Smooth muscle cell (in vitro differentiated cells): ENCODE measurements at regions not wholly inside any gene's neighbourhood (a gene's known extent, or its start where the extent isn't known, plus 50 kb on each side); places are given as distances from the start of the nearest gene placed in this dataset.

ENCODE experiments used
- DNase-seq: peaks from one replicate; lab custom pipeline; 2025; ENCODE audit not compliant: unreplicated experiment; lab: John Stamatoyannopoulos, UW
- H2AFZ ChIP-seq: fragments of 200-600 bp; sonication (generic); 2 replicates; pipeline ENCODE4 v1.6.0; 2016; ENCODE audit warnings: antibody characterized with exemption, low read depth, mild to moderate bottlenecking
- H3F3A ChIP-seq: fragments of 200-600 bp; sonication (generic); 2 replicates; pipeline ENCODE4 v1.6.0; 2017; ENCODE audit warnings: antibody characterized with exemption, low read depth
- H3K27ac ChIP-seq: fragments of 200-600 bp; sonication (generic); 2 replicates; pipeline ENCODE4 v1.5.1; 2016; ENCODE audit warnings: low read depth, mild to moderate bottlenecking
- H3K27me3 ChIP-seq: fragments of 200-600 bp; sonication (generic); 2 replicates; pipeline ENCODE4 v1.6.1; 2016; ENCODE audit warnings: low read depth, mild to moderate bottlenecking
- H3K36me3 ChIP-seq: fragments of 200-600 bp; sonication (generic); 2 replicates; pipeline ENCODE4 v1.5.1; 2016; ENCODE audit warnings: low read depth
- H3K4me1 ChIP-seq: fragments of 200-600 bp; sonication (generic); 2 replicates; pipeline ENCODE4 v1.5.1; 2016; ENCODE audit warnings: low read depth
- H3K4me2 ChIP-seq: fragments of 200-600 bp; sonication (generic); 2 replicates; pipeline ENCODE4 v1.6.0; 2016; ENCODE audit warnings: mild to moderate bottlenecking
- H3K4me3 ChIP-seq: fragments of 200-600 bp; sonication (generic); 2 replicates; pipeline ENCODE4 v1.5.1; 2016; ENCODE audit warnings: mild to moderate bottlenecking
- H3K79me2 ChIP-seq: fragments of 200-600 bp; sonication (generic); 2 replicates; pipeline ENCODE4 v1.6.0; 2016; ENCODE audit warnings: low read depth, mild to moderate bottlenecking
- H3K9ac ChIP-seq: fragments of 200-600 bp; sonication (generic); 2 replicates; pipeline ENCODE4 v1.6.0; 2016; ENCODE audit warnings: low read depth
- H3K9me3 ChIP-seq: fragments of 200-600 bp; sonication (generic); replicated peaks from 2 replicates; pipeline ENCODE4 v1.5.1; 2016; ENCODE audit warnings: low read depth
- H4K20me1 ChIP-seq: fragments of 200-600 bp; sonication (generic); 2 replicates; pipeline ENCODE4 v1.6.0; 2016; ENCODE audit warnings: low read depth
- CTCF ChIP-seq: fragments of 200-600 bp; sonication (generic); IDR thresholded peaks from 2 replicates; pipeline ENCODE4 v1.5.1; 2017; ENCODE audit warnings: borderline replicate concordance, mild to moderate bottlenecking, antibody characterized with exemption; ENCODE audit not compliant: insufficient read depth, poor library complexity, severe bottlenecking
- WGBS: methylation state at CpG from one replicate; pipeline ENCODE4 v1.1.7; 2016; ENCODE audit warnings: low lambda C conversion rate; 5-methylcytosine and 5-hydroxymethylcytosine counted together

- H3K9me3 ChIP-seq = no peaks in the 10 kb centered on the region
- H3K36me3 ChIP-seq = no peaks in the 10 kb centered on the region
- DNase-seq = no peak
- no peaks in the 10 kb centered on the region for H3K4me1 ChIP-seq
- no peak overlapping the region for H3K9ac ChIP-seq
- no peak overlapping the region for H3K27ac ChIP-seq
- H3F3A ChIP-seq = no peaks in the 10 kb centered on the region
- no peak for TF ChIP-seq CTCF
- H3K4me3 ChIP-seq = no peak overlapping the region
- no peak overlapping the region for H3K4me2 ChIP-seq
- no peak overlapping the region for H2AFZ ChIP-seq
- no peaks in the 10 kb centered on the region for H3K27me3 ChIP-seq
- 38% methylated on average over 1 of the region's 1 CpG for WGBS
- no peaks in the 10 kb centered on the region for H3K79me2 ChIP-seq
- no peaks in the 10 kb centered on the region for H4K20me1 ChIP-seq
Observed at GRCh38 chr5:152905286-152905685, 500.2 kb upstream of the NMUR2 start.

- H3F3A ChIP-seq = no peaks in the 10 kb centered on the region
- no peak overlapping the region for H2AFZ ChIP-seq
- no peaks in the 10 kb centered on the region for H3K36me3 ChIP-seq
- no peaks in the 10 kb centered on the region for H3K4me1 ChIP-seq
- no peak for TF ChIP-seq CTCF
- WGBS = 94% methylated on average over 5 of the region's 5 CpGs
- no peaks in the 10 kb centered on the region for H3K9me3 ChIP-seq
- H3K79me2 ChIP-seq = no peaks in the 10 kb centered on the region
- no peak overlapping the region for H3K27ac ChIP-seq
- no peaks in the 10 kb centered on the region for H3K27me3 ChIP-seq
- H4K20me1 ChIP-seq = no peaks in the 10 kb centered on the region
- H3K4me2 ChIP-seq = no peak overlapping the region
- H3K4me3 ChIP-seq = no peak overlapping the region
- no peak for DNase-seq
- H3K9ac ChIP-seq = no peak overlapping the region
Observed at GRCh38 chr5:152907488-152908245, 502.6 kb upstream of the NMUR2 start.

- Histone ChIP-seq H4K20me1 (no peaks in the 10 kb centered on the region), H3K4me2 (no peak overlapping the region), H3F3A (no peaks in the 10 kb centered on the region), H3K27ac (no peak overlapping the region), H3K4me3 (no peak overlapping the region), H3K36me3 (no peaks in the 10 kb centered on the region), H3K9ac (no peak overlapping the region), H3K27me3 (no peaks in the 10 kb centered on the region), H3K9me3 (no peaks in the 10 kb centered on the region), H2AFZ (no peak overlapping the region), H3K79me2 (no peaks in the 10 kb centered on the region), H3K4me1 (no peaks in the 10 kb centered on the region)
- no peak for DNase-seq
- 67% methylated on average over 4 of the region's 4 CpGs for WGBS
- no peak for TF ChIP-seq CTCF
Observed at GRCh38 chr5:152912924-152913323, 507.8 kb upstream of the NMUR2 start.

GRCh38 chr5:152932621-152933020 is 527.5 kb upstream of the NMUR2 start:
- Histone ChIP-seq H4K20me1 (no peaks in the 10 kb centered on the region), H3K79me2 (no peaks in the 10 kb centered on the region), H3F3A (no peaks in the 10 kb centered on the region), H3K27ac (no peak overlapping the region), H3K4me3 (no peak overlapping the region), H3K9me3 (no peaks in the 10 kb centered on the region), H2AFZ (no peak overlapping the region), H3K4me2 (no peak overlapping the region), H3K36me3 (no peaks in the 10 kb centered on the region), H3K4me1 (no peaks in the 10 kb centered on the region), H3K9ac (no peak overlapping the region), H3K27me3 (peaks cover 3% of the 10 kb centered on the region)
- DNase-seq = no peak
- TF ChIP-seq CTCF = no peak
